ENCODE measurements at regions not wholly inside any gene's neighbourhood (a gene's known extent, or its start where the extent isn't known, plus 50 kb on each side); places are given as distances from the start of the nearest gene placed in this dataset.

GRCh38 chr11:13098616-13099289 is 89.6 kb downstream of the RASSF10 start:
- no peak overlapping the region for H3K27ac Mint-ChIP-seq
- ATAC-seq (no peak), DNase-seq (no peak)
- H3K27me3 Mint-ChIP-seq = peaks cover 11% of the 10 kb centered on the region
- no peaks in the 10 kb centered on the region for H3K4me1 Mint-ChIP-seq
- no peaks in the 10 kb centered on the region for H3K36me3 Mint-ChIP-seq (ENCODE audit: low read depth)
- H3K9me3 Mint-ChIP-seq = no peaks in the 10 kb centered on the region
- H3K4me3 Mint-ChIP-seq = no peak overlapping the region

- Mint-ChIP-seq H3K27me3 (peaks cover 13% of the 10 kb centered on the region), H3K36me3 (ENCODE audit: low read depth) (no peaks in the 10 kb centered on the region), H3K27ac (no peak overlapping the region), H3K4me3 (no peak overlapping the region), H3K9me3 (no peaks in the 10 kb centered on the region), H3K4me1 (no peaks in the 10 kb centered on the region)
- ATAC-seq = no peak
- DNase-seq = no peak
These were observed 92.8 kb downstream of the RASSF10 start for GRCh38 chr11:13101644-13102512.

- DNase-seq (no peak), ATAC-seq (no peak)
- no peaks in the 10 kb centered on the region for H3K36me3 Mint-ChIP-seq (ENCODE audit: low read depth)
- H3K4me1 Mint-ChIP-seq = no peaks in the 10 kb centered on the region
- H3K27ac Mint-ChIP-seq = no peak overlapping the region
- peaks cover 14% of the 10 kb centered on the region for H3K27me3 Mint-ChIP-seq
- H3K4me3 Mint-ChIP-seq = no peak overlapping the region
- peaks cover under 1% of the 10 kb centered on the region for H3K9me3 Mint-ChIP-seq
These were observed 93.4 kb downstream of the RASSF10 start for GRCh38 chr11:13102513-13102840.

GRCh38 chr11:13102865-13103539 is 93.9 kb downstream of the RASSF10 start:
- H3K27me3 Mint-ChIP-seq = peaks cover 18% of the 10 kb centered on the region
- H3K36me3 Mint-ChIP-seq (ENCODE audit: low read depth) = no peaks in the 10 kb centered on the region
- peaks cover 5% of the 10 kb centered on the region for H3K9me3 Mint-ChIP-seq
- no peak overlapping the region for H3K27ac Mint-ChIP-seq
- H3K4me1 Mint-ChIP-seq = no peaks in the 10 kb centered on the region
- no peak for DNase-seq
- H3K4me3 Mint-ChIP-seq = no peak overlapping the region
- no peak for ATAC-seq

GRCh38 chr11:13103962-13104554 is 94.9 kb downstream of the RASSF10 start:
- Mint-ChIP-seq H3K4me3 (no peak overlapping the region), H3K9me3 (peaks cover 16% of the 10 kb centered on the region), H3K4me1 (no peaks in the 10 kb centered on the region), H3K27me3 (peaks cover 21% of the 10 kb centered on the region), H3K36me3 (ENCODE audit: low read depth) (no peaks in the 10 kb centered on the region), H3K27ac (no peak overlapping the region)
- no peak for ATAC-seq
- DNase-seq = no peak

GRCh38 chr11:13104619-13105236 is 95.6 kb downstream of the RASSF10 start:
- ATAC-seq = no peak
- DNase-seq = no peak
- Mint-ChIP-seq H3K4me1 (no peaks in the 10 kb centered on the region), H3K9me3 (peaks cover 18% of the 10 kb centered on the region), H3K27ac (no peak overlapping the region), H3K27me3 (peaks cover 21% of the 10 kb centered on the region), H3K4me3 (no peak overlapping the region), H3K36me3 (ENCODE audit: low read depth) (no peaks in the 10 kb centered on the region)

GRCh38 chr11:13105237-13105844 is 96.2 kb downstream of the RASSF10 start:
- peaks cover 18% of the 10 kb centered on the region for H3K9me3 Mint-ChIP-seq
- H3K27ac Mint-ChIP-seq = no peak overlapping the region
- H3K36me3 Mint-ChIP-seq (ENCODE audit: low read depth) = no peaks in the 10 kb centered on the region
- ATAC-seq (no peak), DNase-seq (no peak)
- no peaks in the 10 kb centered on the region for H3K4me1 Mint-ChIP-seq
- H3K4me3 Mint-ChIP-seq = no peak overlapping the region
- H3K27me3 Mint-ChIP-seq = peaks cover 21% of the 10 kb centered on the region

GRCh38 chr11:13107544-13108044 is 98.5 kb downstream of the RASSF10 start:
- peaks cover 18% of the 10 kb centered on the region for H3K9me3 Mint-ChIP-seq
- DNase-seq (no peak), ATAC-seq (no peak)
- H3K36me3 Mint-ChIP-seq (ENCODE audit: low read depth) = no peaks in the 10 kb centered on the region
- H3K4me3 Mint-ChIP-seq = no peak overlapping the region
- H3K27ac Mint-ChIP-seq = no peak overlapping the region
- no peaks in the 10 kb centered on the region for H3K4me1 Mint-ChIP-seq
- peaks cover 21% of the 10 kb centered on the region for H3K27me3 Mint-ChIP-seq

- H3K4me3 Mint-ChIP-seq = no peak overlapping the region
- H3K27me3 Mint-ChIP-seq = peaks cover 21% of the 10 kb centered on the region
- no peak overlapping the region for H3K27ac Mint-ChIP-seq
- DNase-seq (no peak), ATAC-seq (no peak)
- H3K9me3 Mint-ChIP-seq = peaks cover 18% of the 10 kb centered on the region
- no peaks in the 10 kb centered on the region for H3K4me1 Mint-ChIP-seq
- H3K36me3 Mint-ChIP-seq (ENCODE audit: low read depth) = no peaks in the 10 kb centered on the region
These were observed 99.3 kb downstream of the RASSF10 start for GRCh38 chr11:13108416-13108815.

- Mint-ChIP-seq H3K36me3 (ENCODE audit: low read depth) (no peaks in the 10 kb centered on the region), H3K4me1 (no peaks in the 10 kb centered on the region), H3K27ac (no peak overlapping the region), H3K4me3 (no peak overlapping the region), H3K27me3 (peaks cover 17% of the 10 kb centered on the region), H3K9me3 (peaks cover 18% of the 10 kb centered on the region)
- no peak for DNase-seq
- no peak for ATAC-seq
These were observed 100.5 kb downstream of the RASSF10 start for GRCh38 chr11:13109616-13110015.

GRCh38 chr11:13110145-13110544 is 101.0 kb downstream of the RASSF10 start:
- no peak overlapping the region for H3K4me3 Mint-ChIP-seq
- no peak overlapping the region for H3K27ac Mint-ChIP-seq
- peaks cover 18% of the 10 kb centered on the region for H3K9me3 Mint-ChIP-seq
- H3K36me3 Mint-ChIP-seq (ENCODE audit: low read depth) = no peaks in the 10 kb centered on the region
- DNase-seq (no peak), ATAC-seq (no peak)
- H3K27me3 Mint-ChIP-seq = peaks cover 16% of the 10 kb centered on the region
- H3K4me1 Mint-ChIP-seq = no peaks in the 10 kb centered on the region

GRCh38 chr11:13110929-13111812 is 102.1 kb downstream of the RASSF10 start:
- ATAC-seq = no peak
- Mint-ChIP-seq H3K4me3 (no peak overlapping the region), H3K36me3 (ENCODE audit: low read depth) (no peaks in the 10 kb centered on the region), H3K4me1 (no peaks in the 10 kb centered on the region), H3K27ac (no peak overlapping the region), H3K27me3 (peaks cover 13% of the 10 kb centered on the region), H3K9me3 (peaks cover 18% of the 10 kb centered on the region)
- no peak for DNase-seq

GRCh38 chr11:13111813-13112130 is 102.7 kb downstream of the RASSF10 start:
- H3K4me1 Mint-ChIP-seq = no peaks in the 10 kb centered on the region
- H3K36me3 Mint-ChIP-seq (ENCODE audit: low read depth) = no peaks in the 10 kb centered on the region
- H3K27ac Mint-ChIP-seq = no peak overlapping the region
- H3K4me3 Mint-ChIP-seq = no peak overlapping the region
- H3K9me3 Mint-ChIP-seq = peaks cover 18% of the 10 kb centered on the region
- H3K27me3 Mint-ChIP-seq = peaks cover 14% of the 10 kb centered on the region
- DNase-seq (no peak), ATAC-seq (no peak)

Data from activated naive CD8-positive, alpha-beta T cell treated with anti-CD3 and anti-CD28 coated beads, Interleukin-2, amount 50 U/mL, for 24 hours (primary cell).